Kidney epithelial cell (primary cell): ENCODE measurements at regions not wholly inside any gene's neighbourhood (a gene's known extent, or its start where the extent isn't known, plus 50 kb on each side); places are given as distances from the start of the nearest gene placed in this dataset.

ENCODE experiments used
- DNase-seq: peaks from one replicate; pipeline ENCODE4 v3.0.0-alpha.2; 2010; ENCODE audit warnings: low read depth
- H3K27me3 ChIP-seq: 2 replicates; pipeline ENCODE4 v1.6.0; 2011; ENCODE audit warnings: low read length; ENCODE audit not compliant: control insufficient read depth, insufficient read depth
- H3K36me3 ChIP-seq: 2 replicates; pipeline ENCODE4 v1.5.1; 2011; ENCODE audit warnings: low read length; ENCODE audit not compliant: control insufficient read depth, insufficient read depth
- H3K4me3 ChIP-seq: 2 replicates; pipeline ENCODE4 v1.5.1; 2011; ENCODE audit warnings: low read depth, mild to moderate bottlenecking, control low read depth, low read length
- TF ChIP-seq, protein P1 (sequence below): IDR thresholded peaks from 2 replicates; pipeline ENCODE4 v1.5.1; 2011; ENCODE audit warnings: mild to moderate bottlenecking, moderate library complexity, low read length, control low read depth, inconsistent platforms; ENCODE audit not compliant: insufficient read depth, poor library complexity, severe bottlenecking

DNA sequence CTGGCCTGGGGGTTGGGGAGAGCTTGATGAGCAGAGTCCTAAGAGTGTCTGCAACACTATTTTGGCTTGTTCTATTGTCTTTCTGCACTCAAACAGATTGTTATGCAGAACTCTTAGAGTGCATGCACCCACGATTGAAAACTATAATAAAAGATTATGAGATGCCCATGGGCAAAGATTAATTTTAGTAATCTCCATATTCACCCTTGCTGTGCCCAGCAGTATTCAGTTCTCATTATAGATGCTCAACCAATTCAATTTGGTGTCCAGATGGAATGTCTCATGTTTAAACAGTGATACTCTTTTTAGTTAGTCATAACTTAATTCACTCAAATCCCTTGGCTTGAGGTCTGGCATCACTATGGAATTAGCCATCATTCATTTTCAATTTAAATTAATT, 952.5 kb downstream of the CDH8 start:
- TF ChIP-seq, protein P1, sequence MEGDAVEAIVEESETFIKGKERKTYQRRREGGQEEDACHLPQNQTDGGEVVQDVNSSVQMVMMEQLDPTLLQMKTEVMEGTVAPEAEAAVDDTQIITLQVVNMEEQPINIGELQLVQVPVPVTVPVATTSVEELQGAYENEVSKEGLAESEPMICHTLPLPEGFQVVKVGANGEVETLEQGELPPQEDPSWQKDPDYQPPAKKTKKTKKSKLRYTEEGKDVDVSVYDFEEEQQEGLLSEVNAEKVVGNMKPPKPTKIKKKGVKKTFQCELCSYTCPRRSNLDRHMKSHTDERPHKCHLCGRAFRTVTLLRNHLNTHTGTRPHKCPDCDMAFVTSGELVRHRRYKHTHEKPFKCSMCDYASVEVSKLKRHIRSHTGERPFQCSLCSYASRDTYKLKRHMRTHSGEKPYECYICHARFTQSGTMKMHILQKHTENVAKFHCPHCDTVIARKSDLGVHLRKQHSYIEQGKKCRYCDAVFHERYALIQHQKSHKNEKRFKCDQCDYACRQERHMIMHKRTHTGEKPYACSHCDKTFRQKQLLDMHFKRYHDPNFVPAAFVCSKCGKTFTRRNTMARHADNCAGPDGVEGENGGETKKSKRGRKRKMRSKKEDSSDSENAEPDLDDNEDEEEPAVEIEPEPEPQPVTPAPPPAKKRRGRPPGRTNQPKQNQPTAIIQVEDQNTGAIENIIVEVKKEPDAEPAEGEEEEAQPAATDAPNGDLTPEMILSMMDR, result no peak
- Histone ChIP-seq H3K27me3 (no peaks in the 10 kb centered on the region), H3K36me3 (no peaks in the 10 kb centered on the region), H3K4me3 (no peak overlapping the region)
- no peak for DNase-seq

DNA sequence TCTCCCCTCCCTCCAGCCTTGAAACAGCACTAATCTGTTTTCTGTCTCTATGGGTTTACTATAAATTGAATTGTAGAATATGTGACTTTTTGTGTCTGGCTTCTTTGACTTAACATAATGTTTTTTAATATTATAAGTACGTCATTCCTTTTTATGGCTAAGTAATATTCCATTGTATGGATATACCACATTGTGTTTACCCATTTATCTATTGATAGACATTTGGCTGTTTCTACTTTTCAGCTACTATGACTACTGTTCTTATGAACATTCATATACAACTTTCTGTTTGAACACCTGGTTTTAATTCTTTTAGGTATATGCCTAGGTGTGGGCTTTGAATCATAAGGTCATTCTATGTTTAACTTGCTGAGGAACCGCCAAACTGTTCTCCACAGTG, 961.9 kb downstream of the CDH8 start:
- H3K4me3 ChIP-seq, result no peak overlapping the region
- H3K36me3 ChIP-seq, result no peaks in the 10 kb centered on the region
- no peaks in the 10 kb centered on the region for H3K27me3 ChIP-seq
- TF ChIP-seq, protein P1, result no peak
- no peak for DNase-seq

DNA sequence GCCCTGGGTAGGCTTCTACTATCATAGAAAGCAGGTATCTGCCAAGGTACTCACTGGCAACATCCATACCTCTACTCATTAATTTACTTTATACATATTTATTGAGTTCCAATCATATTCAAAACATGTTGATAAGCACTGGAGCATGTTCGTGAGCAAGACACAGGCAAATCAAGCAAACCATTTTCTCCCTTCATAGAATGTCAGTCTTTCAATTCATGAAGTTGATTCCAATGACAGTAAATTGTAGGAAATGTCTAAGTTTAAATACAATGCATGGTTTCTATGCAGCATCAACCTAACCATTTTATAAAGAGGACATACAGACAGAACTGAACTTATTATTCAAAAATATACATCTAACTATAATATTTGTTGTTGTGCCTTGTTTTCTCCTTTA, 978.6 kb downstream of the CDH8 start:
- no peaks in the 10 kb centered on the region for H3K36me3 ChIP-seq
- DNase-seq, result no peak
- TF ChIP-seq, protein P1, result no peak
- H3K27me3 ChIP-seq, result no peaks in the 10 kb centered on the region
- H3K4me3 ChIP-seq, result no peak overlapping the region

DNA sequence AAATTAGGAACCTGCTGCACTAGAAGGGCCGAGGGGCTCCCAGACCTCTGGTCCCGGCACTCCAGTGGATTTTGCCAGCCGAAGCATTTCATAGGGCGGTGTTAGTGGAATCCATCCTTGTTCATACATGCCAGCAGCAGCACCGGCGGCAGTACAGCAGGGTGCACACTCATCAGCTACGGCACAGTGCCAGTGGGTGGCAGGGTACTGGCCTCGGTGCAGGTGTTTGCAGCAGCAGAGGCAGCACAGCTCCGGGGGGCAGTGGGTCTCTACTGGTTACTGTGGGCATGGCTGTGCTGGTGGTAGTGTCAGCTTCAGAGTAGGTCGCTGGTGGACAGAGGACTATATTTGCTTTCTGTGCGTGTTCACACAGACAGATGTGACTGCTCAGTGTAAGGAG, 985.7 kb downstream of the CDH8 start:
- no peak for DNase-seq
- no peaks in the 10 kb centered on the region for H3K27me3 ChIP-seq
- TF ChIP-seq, protein P1, result no peak
- no peaks in the 10 kb centered on the region for H3K36me3 ChIP-seq
- no peak overlapping the region for H3K4me3 ChIP-seq

DNA sequence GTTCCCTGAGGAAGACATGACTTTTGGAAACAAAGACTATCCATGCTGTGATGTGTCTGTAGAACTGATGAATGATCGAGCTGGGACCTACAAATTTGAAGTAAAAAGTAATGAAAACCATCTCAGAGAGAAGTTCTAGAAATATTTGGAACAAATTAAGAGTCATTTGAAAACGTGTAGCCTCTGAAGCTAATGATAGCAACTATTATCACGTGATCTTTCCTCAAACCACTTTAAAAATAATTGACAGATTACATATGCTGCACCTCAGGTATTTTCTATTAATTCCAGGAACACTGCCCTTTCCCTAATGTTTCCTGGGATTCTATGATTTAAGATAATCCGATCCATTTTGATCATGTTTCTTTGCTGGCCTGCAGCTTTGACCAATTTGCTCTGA, 990.3 kb downstream of the CDH8 start:
- no peak for DNase-seq
- TF ChIP-seq, protein P1, result no peak
- Histone ChIP-seq H3K36me3 (no peaks in the 10 kb centered on the region), H3K27me3 (no peaks in the 10 kb centered on the region), H3K4me3 (no peak overlapping the region)

DNA sequence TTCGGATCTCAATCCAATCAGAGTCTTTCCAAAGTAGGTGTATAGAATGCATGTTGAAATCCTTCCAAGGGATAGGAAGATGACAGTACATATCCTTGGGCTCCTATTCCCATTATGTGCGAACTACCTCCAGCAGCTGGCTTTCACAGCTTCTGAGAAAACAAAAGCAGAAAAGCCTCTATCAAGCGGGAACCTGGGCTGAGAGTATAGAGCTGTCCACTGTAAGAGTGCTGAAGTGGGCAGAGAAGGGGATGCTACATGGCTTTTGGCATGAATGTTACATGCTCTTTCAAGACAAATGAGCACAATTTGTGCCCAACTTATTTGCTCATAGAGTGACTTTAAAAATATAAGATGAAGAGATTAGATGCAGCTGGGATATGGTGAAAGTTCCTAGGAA, 993.5 kb downstream of the CDH8 start:
- TF ChIP-seq, protein P1, result no peak
- Histone ChIP-seq H3K4me3 (no peak overlapping the region), H3K36me3 (no peaks in the 10 kb centered on the region), H3K27me3 (no peaks in the 10 kb centered on the region)
- DNase-seq, result no peak
